M059J (cell line): ENCODE measurements at regions not wholly inside any gene's neighbourhood (a gene's known extent, or its start where the extent isn't known, plus 50 kb on each side); places are given as distances from the start of the nearest gene placed in this dataset.
A peak's percentile ranks its signal among the peaks of the same experiment; 100 is the strongest.
"Not testable (repeated sequence)": the region's sequence is repeated elsewhere in the genome, so short reads cannot be mapped to it uniquely, and the experiment has no call there.

Experiments used
- DNase-seq: peaks from one replicate; pipeline ENCODE4 v3.0.0-alpha.2; 2012; ENCODE audit warnings: low read depth

GRCh38 chr5:101515721-101516120 lies 612.6 kb upstream of the ST8SIA4 start:
- DNase-seq, result no peak

GRCh38 chr5:101505891-101506570 lies 602.9 kb upstream of the ST8SIA4 start:
- DNase-seq, result no peak

GRCh38 chr5:101482931-101483330 lies 579.8 kb upstream of the ST8SIA4 start:
- peak; percentile 56 for DNase-seq

- peak; percentile 50 for DNase-seq
Observed at GRCh38 chr5:101473483-101473882, 570.4 kb upstream of the ST8SIA4 start.

- DNase-seq, result no peak
Observed at GRCh38 chr5:101461455-101461854, 558.4 kb upstream of the ST8SIA4 start.

- DNase-seq, result no peak
Observed at GRCh38 chr5:101458587-101458986, 555.5 kb upstream of the ST8SIA4 start.

GRCh38 chr5:101455851-101456250 lies 552.8 kb upstream of the ST8SIA4 start:
- no peak for DNase-seq

GRCh38 chr5:101455048-101455447 lies 552.0 kb upstream of the ST8SIA4 start:
- no peak for DNase-seq

- not testable (repeated sequence) for DNase-seq
Observed at GRCh38 chr5:101442281-101442680, 539.2 kb upstream of the ST8SIA4 start.

GRCh38 chr5:101440173-101440572 lies 537.1 kb upstream of the ST8SIA4 start:
- no peak for DNase-seq

- no peak for DNase-seq
Observed at GRCh38 chr5:101437351-101437750, 534.3 kb upstream of the ST8SIA4 start.

GRCh38 chr5:101435768-101436167 lies 532.7 kb upstream of the ST8SIA4 start:
- DNase-seq, result no peak

- DNase-seq, result no peak
Observed at GRCh38 chr5:101431201-101431600, 528.1 kb upstream of the ST8SIA4 start.

GRCh38 chr5:101430551-101430950 lies 527.5 kb upstream of the ST8SIA4 start:
- DNase-seq, result no peak

GRCh38 chr5:101429241-101429640 lies 526.2 kb upstream of the ST8SIA4 start:
- DNase-seq, result peak; percentile 37

GRCh38 chr5:101425339-101425859 lies 522.3 kb upstream of the ST8SIA4 start:
- peak; percentile 49 for DNase-seq

GRCh38 chr5:101424530-101425175 lies 521.6 kb upstream of the ST8SIA4 start:
- peak; percentile 82 for DNase-seq

- DNase-seq, result peak; percentile 19
Observed at GRCh38 chr5:101418713-101419118, 515.6 kb upstream of the ST8SIA4 start.

GRCh38 chr5:101404531-101404930 lies 501.4 kb upstream of the ST8SIA4 start:
- DNase-seq, result no peak

GRCh38 chr5:101393795-101394450 lies 490.8 kb upstream of the ST8SIA4 start:
- peak; percentile 0 for DNase-seq

GRCh38 chr5:101390151-101390908 lies 487.2 kb upstream of the ST8SIA4 start:
- DNase-seq, result peak; percentile 64

- no peak for DNase-seq
Observed at GRCh38 chr5:101385276-101385675, 482.2 kb upstream of the ST8SIA4 start.
